A549 (cell line): ENCODE measurements at regions not wholly inside any gene's neighbourhood (a gene's known extent, or its start where the extent isn't known, plus 50 kb on each side); places are given as distances from the start of the nearest gene placed in this dataset.

Source experiments
- CBX2 ChIP-seq: fragments of 200-600 bp; sonication (generic); IDR thresholded peaks from 2 replicates; pipeline ENCODE4 v1.6.1; 2016; ENCODE audit warnings: low read depth, mild to moderate bottlenecking, borderline replicate concordance
- CHD2 ChIP-seq: fragments of 150-350 bp; IDR thresholded peaks from 2 replicates; pipeline ENCODE4 v1.6.1; 2014; ENCODE audit warnings: low read length; ENCODE audit not compliant: partially characterized antibody
- CTCF ChIP-seq: fragments of >200 bp; sonication (Bioruptor Twin); formaldehyde crosslinking; IDR thresholded peaks from 3 replicates; pipeline ENCODE4 v1.5.1; 2016
- EHF ChIP-seq: fragments of 250-450 bp; sonication (Bioruptor Pico); IDR thresholded peaks from 2 replicates; pipeline ENCODE4 v1.5.0; 2020; ENCODE audit warnings: mild to moderate bottlenecking
- EHMT2 ChIP-seq: fragments of 200-600 bp; sonication (generic); IDR thresholded peaks from 2 replicates; pipeline ENCODE4 v1.6.1; 2016; ENCODE audit warnings: antibody characterized with exemption, low read depth, mild to moderate bottlenecking, moderate library complexity
- ELK1 ChIP-seq: fragments of 150-350 bp; IDR thresholded peaks from 2 replicates; pipeline ENCODE4 v1.6.1; 2014; ENCODE audit warnings: low read depth, mild to moderate bottlenecking, low read length
- EP300 ChIP-seq, 2 experiments: fragments of >200 bp; sonication (Bioruptor Twin); formaldehyde crosslinking; IDR thresholded peaks; 2 replicates in 1 of 2; 3 replicates in 1 of 2; pipeline ENCODE4 v1.6.1; 2016 to 2017
- HDAC2 ChIP-seq: fragments of 200-600 bp; sonication (generic); IDR thresholded peaks from 2 replicates; pipeline ENCODE4 v1.6.1; 2016
- JUN ChIP-seq, 2 experiments: fragments of >200 bp; sonication (Bioruptor Twin); formaldehyde crosslinking; IDR thresholded peaks; 2 replicates in 1 of 2; 3 replicates in 1 of 2; pipeline ENCODE4 v1.6.1; 2016 to 2017
- KDM5A ChIP-seq: fragments of 200-600 bp; sonication (generic); IDR thresholded peaks from 2 replicates; pipeline ENCODE4 v1.6.1; 2016; ENCODE audit warnings: antibody characterized with exemption, mild to moderate bottlenecking
- MAFK ChIP-seq: fragments of 450-650 bp; IDR thresholded peaks from 2 replicates; pipeline ENCODE4 v1.6.1; 2014; ENCODE audit not compliant: partially characterized antibody
- MAX ChIP-seq: IDR thresholded peaks from 2 replicates; pipeline ENCODE4 v1.6.1; 2012
- POLR2A ChIP-seq: IDR thresholded peaks from 2 replicates; pipeline ENCODE4 v1.6.1; 2012; ENCODE audit warnings: mild to moderate bottlenecking, low read length
- RARB ChIP-seq: fragments of 250-450 bp; sonication (Bioruptor Pico); IDR thresholded peaks from 2 replicates; pipeline ENCODE4 v1.8.0; 2021; ENCODE audit warnings: mild to moderate bottlenecking, moderate library complexity

GRCh38 chr10:98331885-98332284, 63.9 kb upstream of the LOXL4 start:
- TF ChIP-seq CTCF (peak; percentile 37), POLR2A (no peak), CHD2 (no peak), EHF (CRISPR knock-in tag) (no peak), ELK1 (no peak), MAX (no peak), HDAC2 (no peak), CBX2 (no peak), JUN (IDR thresholded peaks at IDR 0.05) (no peak), EHMT2 (no peak), EP300 (IDR thresholded peaks at IDR 0.05) (no peak), KDM5A (no peak), RARB (no peak), MAFK (no peak)
